ENCODE measurements at regions not wholly inside any gene's neighbourhood (a gene's known extent, or its start where the extent isn't known, plus 50 kb on each side); places are given as distances from the start of the nearest gene placed in this dataset.

DNA sequence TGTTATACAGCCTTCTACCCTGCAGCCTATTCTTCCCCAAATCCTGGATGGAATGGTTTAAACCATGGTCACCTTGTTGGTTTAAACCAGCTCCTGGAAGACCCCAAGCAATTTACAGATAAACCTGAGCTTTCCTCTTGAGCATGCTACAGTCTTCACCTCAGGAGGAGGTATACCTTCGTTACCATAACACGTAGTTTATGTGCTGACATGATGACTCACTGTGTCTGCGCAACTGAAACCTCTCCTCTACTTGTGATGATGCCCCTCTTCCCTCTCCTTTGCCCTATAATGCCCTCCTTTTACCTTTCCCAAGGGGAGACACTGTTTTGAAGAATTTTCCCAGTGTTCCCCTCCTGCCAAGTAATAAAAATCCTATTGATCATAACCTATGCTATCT is 457.3 kb upstream of the RGS18 start (continued):
- TF ChIP-seq, protein P1, sequence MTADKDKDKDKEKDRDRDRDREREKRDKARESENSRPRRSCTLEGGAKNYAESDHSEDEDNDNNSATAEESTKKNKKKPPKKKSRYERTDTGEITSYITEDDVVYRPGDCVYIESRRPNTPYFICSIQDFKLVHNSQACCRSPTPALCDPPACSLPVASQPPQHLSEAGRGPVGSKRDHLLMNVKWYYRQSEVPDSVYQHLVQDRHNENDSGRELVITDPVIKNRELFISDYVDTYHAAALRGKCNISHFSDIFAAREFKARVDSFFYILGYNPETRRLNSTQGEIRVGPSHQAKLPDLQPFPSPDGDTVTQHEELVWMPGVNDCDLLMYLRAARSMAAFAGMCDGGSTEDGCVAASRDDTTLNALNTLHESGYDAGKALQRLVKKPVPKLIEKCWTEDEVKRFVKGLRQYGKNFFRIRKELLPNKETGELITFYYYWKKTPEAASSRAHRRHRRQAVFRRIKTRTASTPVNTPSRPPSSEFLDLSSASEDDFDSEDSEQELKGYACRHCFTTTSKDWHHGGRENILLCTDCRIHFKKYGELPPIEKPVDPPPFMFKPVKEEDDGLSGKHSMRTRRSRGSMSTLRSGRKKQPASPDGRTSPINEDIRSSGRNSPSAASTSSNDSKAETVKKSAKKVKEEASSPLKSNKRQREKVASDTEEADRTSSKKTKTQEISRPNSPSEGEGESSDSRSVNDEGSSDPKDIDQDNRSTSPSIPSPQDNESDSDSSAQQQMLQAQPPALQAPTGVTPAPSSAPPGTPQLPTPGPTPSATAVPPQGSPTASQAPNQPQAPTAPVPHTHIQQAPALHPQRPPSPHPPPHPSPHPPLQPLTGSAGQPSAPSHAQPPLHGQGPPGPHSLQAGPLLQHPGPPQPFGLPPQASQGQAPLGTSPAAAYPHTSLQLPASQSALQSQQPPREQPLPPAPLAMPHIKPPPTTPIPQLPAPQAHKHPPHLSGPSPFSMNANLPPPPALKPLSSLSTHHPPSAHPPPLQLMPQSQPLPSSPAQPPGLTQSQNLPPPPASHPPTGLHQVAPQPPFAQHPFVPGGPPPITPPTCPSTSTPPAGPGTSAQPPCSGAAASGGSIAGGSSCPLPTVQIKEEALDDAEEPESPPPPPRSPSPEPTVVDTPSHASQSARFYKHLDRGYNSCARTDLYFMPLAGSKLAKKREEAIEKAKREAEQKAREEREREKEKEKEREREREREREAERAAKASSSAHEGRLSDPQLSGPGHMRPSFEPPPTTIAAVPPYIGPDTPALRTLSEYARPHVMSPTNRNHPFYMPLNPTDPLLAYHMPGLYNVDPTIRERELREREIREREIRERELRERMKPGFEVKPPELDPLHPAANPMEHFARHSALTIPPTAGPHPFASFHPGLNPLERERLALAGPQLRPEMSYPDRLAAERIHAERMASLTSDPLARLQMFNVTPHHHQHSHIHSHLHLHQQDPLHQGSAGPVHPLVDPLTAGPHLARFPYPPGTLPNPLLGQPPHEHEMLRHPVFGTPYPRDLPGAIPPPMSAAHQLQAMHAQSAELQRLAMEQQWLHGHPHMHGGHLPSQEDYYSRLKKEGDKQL (CRISPR knock-in tag; IDR thresholded peaks at IDR 0.05; ENCODE audit: borderline replicate concordance) = no peak
- TF ChIP-seq CTBP1 (IDR thresholded peaks at IDR 0.05; ENCODE audit: borderline replicate concordance) (no peak), SPI1 (IDR thresholded peaks at IDR 0.05; ENCODE audit: borderline replicate concordance, low read depth, low read length) (no peak)

DNA sequence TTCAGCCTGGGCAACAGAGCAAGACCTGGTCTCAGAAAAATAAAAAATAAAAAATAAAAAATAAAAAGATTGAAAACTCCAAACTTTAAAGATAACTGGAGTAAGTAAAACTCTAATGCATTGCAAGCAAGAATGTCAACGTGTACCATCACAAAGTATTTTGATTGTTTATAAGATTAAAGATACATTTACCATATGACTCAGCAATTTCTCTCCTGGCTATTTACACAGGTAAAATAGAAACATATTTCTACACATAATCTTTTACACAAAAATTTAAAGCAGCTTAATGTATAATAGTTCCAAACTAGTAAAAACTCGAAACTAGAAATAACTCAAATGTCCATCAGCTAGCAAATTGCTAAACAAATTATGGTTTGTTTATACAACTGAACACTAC is 456.1 kb upstream of the RGS18 start:
- H3K4me1 ChIP-seq (replicated peaks in 1 of 2; ENCODE audit: control insufficient read depth in 2 of 2, insufficient read depth in 2 of 2, low read length in 2 of 2) = no peaks in the 10 kb centered on the region
- BruUV-seq (replicated peaks) = no TSS peak
- no peaks in the 10 kb centered on the region for H3K27me3 ChIP-seq (ENCODE audit: control insufficient read depth in 2 of 2, insufficient read depth in 2 of 2, low read length in 2 of 2)
- H3K9me1 ChIP-seq (ENCODE audit: control insufficient read depth, insufficient read depth, low read length) = no peaks in the 10 kb centered on the region
- ChIA-PET POLR2A (interaction anchor here (0.6 kb wide), 1 partner anchor 447 kb away, joined by 3 read pairs; no protein-coding TSS in a partner anchor), CTCF (ENCODE audit: low intra/inter-chr PET ratio) (no interaction called here)
- no peaks in the 10 kb centered on the region for H3K9me3 ChIP-seq (replicated peaks; ENCODE audit: control insufficient read depth, insufficient read depth, low read depth, low read length)
- DNase-seq (ENCODE audit: extremely low read depth in 1 of 4, low spot score in 3 of 4) = no peak
- in situ Hi-C loops (cut with MboI) = no loop called here
- H3K79me2 ChIP-seq (ENCODE audit: control insufficient read depth, insufficient read depth, low read length) = no peaks in the 10 kb centered on the region
- H4K20me1 ChIP-seq (replicated peaks; ENCODE audit: control insufficient read depth, insufficient read depth, low read length) = no peaks in the 10 kb centered on the region
- H3K4me3 ChIP-seq = no peak overlapping the region
- WGBS (ENCODE audit: insufficient coverage, low coverage, missing lambda C conversion rate) = 16% methylated on average over 2 of the region's 2 CpGs
- H2AFZ ChIP-seq (ENCODE audit: low read depth, low read length) = no peak overlapping the region
- intact Hi-C loops (cut with micrococcal nuclease) = no loop called here
- no peak overlapping the region for H3K27ac ChIP-seq (ENCODE audit: extremely low read depth, low read depth, low read length)
- no peak overlapping the region for H3K9ac ChIP-seq (ENCODE audit: insufficient read depth in 1 of 2, low read depth in 2 of 2, low read length in 2 of 2)
- H3K4me2 ChIP-seq (ENCODE audit: insufficient read depth, low read length) = no peak overlapping the region
- no peak for ATAC-seq
- no peak for FAIRE-seq
- H3K36me3 ChIP-seq (ENCODE audit: control insufficient read depth, insufficient read depth, low read length) = no peaks in the 10 kb centered on the region
- TF ChIP-seq, protein P2, sequence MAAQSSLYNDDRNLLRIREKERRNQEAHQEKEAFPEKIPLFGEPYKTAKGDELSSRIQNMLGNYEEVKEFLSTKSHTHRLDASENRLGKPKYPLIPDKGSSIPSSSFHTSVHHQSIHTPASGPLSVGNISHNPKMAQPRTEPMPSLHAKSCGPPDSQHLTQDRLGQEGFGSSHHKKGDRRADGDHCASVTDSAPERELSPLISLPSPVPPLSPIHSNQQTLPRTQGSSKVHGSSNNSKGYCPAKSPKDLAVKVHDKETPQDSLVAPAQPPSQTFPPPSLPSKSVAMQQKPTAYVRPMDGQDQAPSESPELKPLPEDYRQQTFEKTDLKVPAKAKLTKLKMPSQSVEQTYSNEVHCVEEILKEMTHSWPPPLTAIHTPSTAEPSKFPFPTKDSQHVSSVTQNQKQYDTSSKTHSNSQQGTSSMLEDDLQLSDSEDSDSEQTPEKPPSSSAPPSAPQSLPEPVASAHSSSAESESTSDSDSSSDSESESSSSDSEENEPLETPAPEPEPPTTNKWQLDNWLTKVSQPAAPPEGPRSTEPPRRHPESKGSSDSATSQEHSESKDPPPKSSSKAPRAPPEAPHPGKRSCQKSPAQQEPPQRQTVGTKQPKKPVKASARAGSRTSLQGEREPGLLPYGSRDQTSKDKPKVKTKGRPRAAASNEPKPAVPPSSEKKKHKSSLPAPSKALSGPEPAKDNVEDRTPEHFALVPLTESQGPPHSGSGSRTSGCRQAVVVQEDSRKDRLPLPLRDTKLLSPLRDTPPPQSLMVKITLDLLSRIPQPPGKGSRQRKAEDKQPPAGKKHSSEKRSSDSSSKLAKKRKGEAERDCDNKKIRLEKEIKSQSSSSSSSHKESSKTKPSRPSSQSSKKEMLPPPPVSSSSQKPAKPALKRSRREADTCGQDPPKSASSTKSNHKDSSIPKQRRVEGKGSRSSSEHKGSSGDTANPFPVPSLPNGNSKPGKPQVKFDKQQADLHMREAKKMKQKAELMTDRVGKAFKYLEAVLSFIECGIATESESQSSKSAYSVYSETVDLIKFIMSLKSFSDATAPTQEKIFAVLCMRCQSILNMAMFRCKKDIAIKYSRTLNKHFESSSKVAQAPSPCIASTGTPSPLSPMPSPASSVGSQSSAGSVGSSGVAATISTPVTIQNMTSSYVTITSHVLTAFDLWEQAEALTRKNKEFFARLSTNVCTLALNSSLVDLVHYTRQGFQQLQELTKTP (IDR thresholded peaks at IDR 0.05; ENCODE audit: low read depth in 1 of 2, partially characterized antibody in 2 of 2) = no peak
- TF ChIP-seq, protein P3, sequence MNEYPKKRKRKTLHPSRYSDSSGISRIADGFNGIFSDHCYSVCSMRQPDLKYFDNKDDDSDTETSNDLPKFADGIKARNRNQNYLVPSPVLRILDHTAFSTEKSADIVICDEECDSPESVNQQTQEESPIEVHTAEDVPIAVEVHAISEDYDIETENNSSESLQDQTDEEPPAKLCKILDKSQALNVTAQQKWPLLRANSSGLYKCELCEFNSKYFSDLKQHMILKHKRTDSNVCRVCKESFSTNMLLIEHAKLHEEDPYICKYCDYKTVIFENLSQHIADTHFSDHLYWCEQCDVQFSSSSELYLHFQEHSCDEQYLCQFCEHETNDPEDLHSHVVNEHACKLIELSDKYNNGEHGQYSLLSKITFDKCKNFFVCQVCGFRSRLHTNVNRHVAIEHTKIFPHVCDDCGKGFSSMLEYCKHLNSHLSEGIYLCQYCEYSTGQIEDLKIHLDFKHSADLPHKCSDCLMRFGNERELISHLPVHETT (CRISPR knock-in tag; conservative IDR thresholded peaks at IDR 0.05 in 1 of 2, IDR thresholded peaks at IDR 0.05 in 1 of 2) = no peak
- TF ChIP-seq KAT8 (IDR thresholded peaks at IDR 0.05; ENCODE audit: low read depth) (no peak), NFE2 (IDR thresholded peaks at IDR 0.05; ENCODE audit: low read depth) (peak; percentile 55)
- TF ChIP-seq, protein P4, sequence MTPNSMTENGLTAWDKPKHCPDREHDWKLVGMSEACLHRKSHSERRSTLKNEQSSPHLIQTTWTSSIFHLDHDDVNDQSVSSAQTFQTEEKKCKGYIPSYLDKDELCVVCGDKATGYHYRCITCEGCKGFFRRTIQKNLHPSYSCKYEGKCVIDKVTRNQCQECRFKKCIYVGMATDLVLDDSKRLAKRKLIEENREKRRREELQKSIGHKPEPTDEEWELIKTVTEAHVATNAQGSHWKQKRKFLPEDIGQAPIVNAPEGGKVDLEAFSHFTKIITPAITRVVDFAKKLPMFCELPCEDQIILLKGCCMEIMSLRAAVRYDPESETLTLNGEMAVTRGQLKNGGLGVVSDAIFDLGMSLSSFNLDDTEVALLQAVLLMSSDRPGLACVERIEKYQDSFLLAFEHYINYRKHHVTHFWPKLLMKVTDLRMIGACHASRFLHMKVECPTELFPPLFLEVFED (CRISPR knock-in tag; conservative IDR thresholded peaks at IDR 0.05) = no peak
